ENCODE measurements at regions not wholly inside any gene's neighbourhood (a gene's known extent, or its start where the extent isn't known, plus 50 kb on each side); places are given as distances from the start of the nearest gene placed in this dataset.

GRCh38 chr7:156434706-156435105 lies 205.9 kb upstream of the RNF32 start:
- TF ChIP-seq REST (IDR thresholded peaks at IDR 0.05; ENCODE audit: borderline replicate concordance) (no peak), CTCF (IDR thresholded peaks at IDR 0.05; ENCODE audit: poor library complexity, severe bottlenecking) (no peak), TAF1 (IDR thresholded peaks at IDR 0.05; ENCODE audit: low read depth) (no peak), POLR2AphosphoS5 (IDR thresholded peaks at IDR 0.05) (no peak), EZH2 (IDR thresholded peaks at IDR 0.05; ENCODE audit: borderline replicate concordance, insufficient read depth, low read length, poor library complexity, severe bottlenecking) (no peak), RAD21 (conservative IDR thresholded peaks at IDR 0.05) (no peak), SMC3 (conservative IDR thresholded peaks at IDR 0.05; ENCODE audit: poor library complexity) (no peak)

Measured in neural cell (in vitro differentiated cells).